HepG2 (cell line): ENCODE measurements at regions not wholly inside any gene's neighbourhood (a gene's known extent, or its start where the extent isn't known, plus 50 kb on each side); places are given as distances from the start of the nearest gene placed in this dataset.

Experiments
- ATAC-seq: fragments of 200-7000 bp; cut with Tn5 transposase; 3 replicates; pipeline ENCODE4 v1.9.1; 2020; ENCODE audit warnings: mild to moderate bottlenecking, moderate library complexity
- BruUV-seq: library from RNA; stranded (reverse); fragments of 400-500 nt; replicated peaks from 2 replicates; lab custom pipeline; 2021; lab: Mats Ljungman, UMichigan
- CTCF ChIA-PET: fragments of 300-600 bp; formaldehyde crosslinking; extraction: SDS; loops from one replicate; lab custom pipeline; 2021; ENCODE audit warnings: low total read pairs, inconsistent platforms, low intra/inter-chr PET ratio; lab: Yijun Ruan, JAX
- POLR2A ChIA-PET: fragments of 350-600 bp; sonication (Branson Sonifier 250); formaldehyde crosslinking; loops from one replicate; lab custom pipeline; 2020; ENCODE audit warnings: antibody characterized with exemption, inconsistent platforms; lab: Yijun Ruan, JAX
- DNase-seq: peaks from one replicate; pipeline ENCODE4 v3.0.0-alpha.2; 2015; ENCODE audit warnings: low spot score
- FAIRE-seq: peaks from 3 replicates; lab custom pipeline; 2011; peaks lifted over from hg19 to GRCh38; lab: Jason Lieb, UNC
- H2AFZ ChIP-seq: one replicate; pipeline ENCODE4 v1.6.1; 2011; ENCODE audit warnings: low read length, inconsistent platforms
- H3K27ac ChIP-seq: fragments of 300-600 bp; 3 replicates; pipeline ENCODE4 v1.8.0; 2011; ENCODE audit warnings: mixed run types, mild to moderate bottlenecking, mixed read lengths, low read length, inconsistent platforms; ENCODE audit not compliant: insufficient read depth; ENCODE audit errors: extremely low read length
- H3K27me3 ChIP-seq, 2 experiments: fragments of 200-600 bp in 1 of 2; 2 replicates in 1 of 2; 3 replicates in 1 of 2; pipeline versions ENCODE4 v1.6.0 to v1.8.0; 2011; ENCODE audit warnings: low read length in 2 of 2, mild to moderate bottlenecking in 2 of 2, moderate library complexity in 2 of 2, inconsistent platforms in 1 of 2; ENCODE audit not compliant: insufficient read depth in 2 of 2, control insufficient read depth in 1 of 2
- H3K36me3 ChIP-seq, 2 experiments: fragments of 200-600 bp in 1 of 2; replicated peaks in 1 of 2; 2 replicates in 1 of 2; 3 replicates in 1 of 2; pipeline versions ENCODE4 v1.5.1 to v1.8.0; 2011; ENCODE audit warnings: low read length in 2 of 2, inconsistent platforms in 1 of 2; ENCODE audit not compliant: insufficient read depth in 2 of 2, control insufficient read depth in 1 of 2
- H3K4me1 ChIP-seq: 2 replicates; pipeline ENCODE4 v1.5.1; 2012; ENCODE audit warnings: low read length, inconsistent platforms; ENCODE audit not compliant: insufficient read depth
- H3K4me2 ChIP-seq: 2 replicates; pipeline ENCODE4 v1.6.0; 2011; ENCODE audit warnings: low read depth, low read length, inconsistent platforms
- H3K4me3 ChIP-seq, 3 experiments: fragments of 200-600 bp in 1 of 3; sonication (generic), shearing (Covaris generic) in 1 of 3; replicated peaks in 1 of 3; 2 replicates each; pipeline ENCODE4 v1.5.1; 2011 to 2016; ENCODE audit warnings: low read length in 3 of 3, inconsistent platforms in 2 of 3, low read depth in 2 of 3, mild to moderate bottlenecking in 2 of 3, control low read depth in 1 of 3, mixed read lengths in 1 of 3; ENCODE audit not compliant: insufficient read depth in 1 of 3
- H3K79me2 ChIP-seq: one replicate; pipeline ENCODE4 v1.6.1; 2011; ENCODE audit warnings: low read length, inconsistent platforms; ENCODE audit not compliant: insufficient read depth
- H3K9ac ChIP-seq: 2 replicates; pipeline ENCODE4 v1.6.0; 2011; ENCODE audit warnings: mild to moderate bottlenecking, low read depth, low read length, inconsistent platforms; ENCODE audit not compliant: insufficient read depth
- H3K9me3 ChIP-seq: 2 replicates; pipeline ENCODE4 v1.5.1; 2012; ENCODE audit warnings: mild to moderate bottlenecking, low read length
- H4K20me1 ChIP-seq: 2 replicates; pipeline ENCODE4 v1.6.0; 2011; ENCODE audit warnings: inconsistent platforms, mild to moderate bottlenecking, low read length, moderate library complexity; ENCODE audit not compliant: insufficient read depth
- ASH2L ChIP-seq: fragments of 300-600, 200-600 bp; sonication (generic); IDR thresholded peaks from 2 replicates; pipeline ENCODE4 v1.7.0; 2017; ENCODE audit warnings: low read depth, mild to moderate bottlenecking, moderate library complexity, mixed read lengths, low read length; ENCODE audit not compliant: insufficient read length
- ATF1 ChIP-seq: IDR thresholded peaks from 2 replicates; pipeline ENCODE4 v1.6.1; 2016; ENCODE audit warnings: mild to moderate bottlenecking, control low read depth
- FOXK1 ChIP-seq: sonication (generic); formaldehyde crosslinking; IDR thresholded peaks from 2 replicates; pipeline ENCODE4 v1.4.0; 2020; ENCODE audit warnings: low read depth, missing genetic modification reagents, borderline replicate concordance
- HDAC1 ChIP-seq: sonication (generic); formaldehyde crosslinking; IDR thresholded peaks from 2 replicates; pipeline ENCODE4 v1.5.1; 2020; ENCODE audit warnings: mild to moderate bottlenecking, missing genetic modification reagents
- KAT8 ChIP-seq: IDR thresholded peaks from 2 replicates; pipeline ENCODE4 v1.6.1; 2016; ENCODE audit warnings: missing genetic modification reagents, missing compliant biosample characterization
- PAF1 ChIP-seq: IDR thresholded peaks from 2 replicates; pipeline ENCODE4 v1.6.1; 2016; ENCODE audit warnings: missing genetic modification reagents, missing compliant biosample characterization
- SP5 ChIP-seq: IDR thresholded peaks from 2 replicates; pipeline ENCODE4 v1.6.1; 2016; ENCODE audit warnings: low read depth, borderline replicate concordance
- ZFP36L1 ChIP-seq: sonication (generic); formaldehyde crosslinking; IDR thresholded peaks from 2 replicates; pipeline ENCODE4 v1.8.0; 2022; ENCODE audit warnings: mild to moderate bottlenecking, missing genetic modification reagents, moderate library complexity
- ZMAT3 ChIP-seq: sonication (generic); formaldehyde crosslinking; conservative IDR thresholded peaks from 2 replicates; pipeline ENCODE4 v1.7.0; 2021; ENCODE audit warnings: missing genetic modification reagents
- ZNF121 ChIP-seq: sonication (generic); formaldehyde crosslinking; IDR thresholded peaks from 2 replicates; pipeline ENCODE4 v1.5.0; 2020; ENCODE audit warnings: mild to moderate bottlenecking, missing genetic modification reagents
- ZNF317 ChIP-seq: sonication (generic); formaldehyde crosslinking; IDR thresholded peaks from 2 replicates; pipeline ENCODE4 v1.5.0; 2020; ENCODE audit warnings: mild to moderate bottlenecking, missing genetic modification reagents
- ZNF589 ChIP-seq: sonication (generic); formaldehyde crosslinking; conservative IDR thresholded peaks from 2 replicates; pipeline ENCODE4 v1.8.0; 2022; ENCODE audit warnings: mild to moderate bottlenecking, moderate library complexity, missing genetic modification reagents
- ZNF713 ChIP-seq: sonication (generic); formaldehyde crosslinking; IDR thresholded peaks from 2 replicates; pipeline ENCODE4 v1.4.0; 2020; ENCODE audit warnings: mild to moderate bottlenecking, missing genetic modification reagents
- WGBS: methylation state at CpG from one replicate; pipeline ENCODE4 v1.1.6; 2017; ENCODE audit warnings: low lambda C conversion rate; 5-methylcytosine and 5-hydroxymethylcytosine counted together
- in situ Hi-C: cut with HindIII; loops from 2 replicates; pipeline ENCODE4 v1.10.0; 2017; ENCODE audit warnings: low pct_unique_long_range_greater_than_20kb; ENCODE audit not compliant: extremely low pct_ligation_motif_present
- intact Hi-C: fragments of 100-400 bp; cut with micrococcal nuclease; formaldehyde crosslinking; loops from one replicate; pipeline ENCODE4 v1.10.0; 2022; ENCODE audit not compliant: unreplicated experiment
- TF ChIP-seq, protein P1 (sequence below): conservative IDR thresholded peaks from 2 replicates; pipeline ENCODE4 v1.6.1; 2018; ENCODE audit warnings: missing genetic modification reagents
- TF ChIP-seq, protein P2 (sequence below): sonication (generic); formaldehyde crosslinking; IDR thresholded peaks from 2 replicates; pipeline ENCODE4 v1.5.1; 2020; ENCODE audit warnings: mild to moderate bottlenecking, missing genetic modification reagents, moderate library complexity
- TF ChIP-seq, protein P3 (sequence below): sonication (generic); formaldehyde crosslinking; conservative IDR thresholded peaks from 2 replicates; pipeline ENCODE4 v1.8.1; 2023; ENCODE audit warnings: missing genetic modification reagents

DNA sequence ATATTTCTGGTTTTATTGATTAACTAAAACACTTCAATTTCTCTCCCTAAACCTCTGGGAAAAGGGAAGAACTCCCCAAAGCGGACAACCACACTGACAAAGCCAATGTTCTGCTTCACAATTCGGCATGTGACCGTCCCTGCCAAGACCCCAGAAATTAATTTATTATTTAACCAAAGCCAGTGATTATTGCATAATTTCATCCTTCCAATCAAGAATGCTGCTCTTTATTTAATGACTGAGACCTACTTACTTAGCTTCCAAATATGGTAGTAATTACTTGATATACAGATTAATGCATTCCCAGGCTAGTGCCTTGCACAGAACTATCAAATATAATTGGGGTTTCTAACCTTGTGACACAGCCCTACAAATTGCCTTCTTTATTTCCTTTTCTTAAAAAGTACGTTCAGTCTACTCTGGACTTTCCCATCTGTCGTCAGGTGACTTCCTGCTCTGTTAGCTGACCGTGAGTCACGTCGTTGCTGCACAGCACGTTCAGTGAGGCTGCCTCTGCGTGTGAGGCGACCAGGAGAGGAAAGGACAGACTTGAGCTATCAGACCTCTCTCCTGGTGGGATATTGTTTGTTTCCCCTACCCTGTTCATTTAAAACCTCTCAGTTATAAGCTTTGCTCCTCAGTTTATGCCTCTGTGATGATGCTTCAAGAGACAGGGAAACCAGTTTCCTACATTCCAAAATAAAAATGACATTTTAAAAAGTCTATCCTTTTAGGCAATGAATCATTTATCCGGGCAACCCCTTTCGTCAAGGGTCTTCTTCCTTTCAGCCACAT lies 55.7 kb upstream of the TNFAIP3 start (continued):
- TF ChIP-seq, protein P1, sequence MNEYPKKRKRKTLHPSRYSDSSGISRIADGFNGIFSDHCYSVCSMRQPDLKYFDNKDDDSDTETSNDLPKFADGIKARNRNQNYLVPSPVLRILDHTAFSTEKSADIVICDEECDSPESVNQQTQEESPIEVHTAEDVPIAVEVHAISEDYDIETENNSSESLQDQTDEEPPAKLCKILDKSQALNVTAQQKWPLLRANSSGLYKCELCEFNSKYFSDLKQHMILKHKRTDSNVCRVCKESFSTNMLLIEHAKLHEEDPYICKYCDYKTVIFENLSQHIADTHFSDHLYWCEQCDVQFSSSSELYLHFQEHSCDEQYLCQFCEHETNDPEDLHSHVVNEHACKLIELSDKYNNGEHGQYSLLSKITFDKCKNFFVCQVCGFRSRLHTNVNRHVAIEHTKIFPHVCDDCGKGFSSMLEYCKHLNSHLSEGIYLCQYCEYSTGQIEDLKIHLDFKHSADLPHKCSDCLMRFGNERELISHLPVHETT = no peak
- TF ChIP-seq ZNF589 (CRISPR knock-in tag) (0 out of 2 replicates have a peak, but pooled peaks have one; percentile 18), FOXK1 (0 out of 2 replicates have a peak, but pooled peaks have one; percentile 18), KAT8 (CRISPR knock-in tag) (peak; percentile 68; the same call in 1 of the 2 replicates)
- TF ChIP-seq, protein P2, sequence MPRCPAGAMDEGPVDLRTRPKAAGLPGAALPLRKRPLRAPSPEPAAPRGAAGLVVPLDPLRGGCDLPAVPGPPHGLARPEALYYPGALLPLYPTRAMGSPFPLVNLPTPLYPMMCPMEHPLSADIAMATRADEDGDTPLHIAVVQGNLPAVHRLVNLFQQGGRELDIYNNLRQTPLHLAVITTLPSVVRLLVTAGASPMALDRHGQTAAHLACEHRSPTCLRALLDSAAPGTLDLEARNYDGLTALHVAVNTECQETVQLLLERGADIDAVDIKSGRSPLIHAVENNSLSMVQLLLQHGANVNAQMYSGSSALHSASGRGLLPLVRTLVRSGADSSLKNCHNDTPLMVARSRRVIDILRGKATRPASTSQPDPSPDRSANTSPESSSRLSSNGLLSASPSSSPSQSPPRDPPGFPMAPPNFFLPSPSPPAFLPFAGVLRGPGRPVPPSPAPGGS (CRISPR knock-in tag) = peak; percentile 78; the same call in 1 of the 2 replicates
- TF ChIP-seq, all 625 proteins: peak for 221

DNA sequence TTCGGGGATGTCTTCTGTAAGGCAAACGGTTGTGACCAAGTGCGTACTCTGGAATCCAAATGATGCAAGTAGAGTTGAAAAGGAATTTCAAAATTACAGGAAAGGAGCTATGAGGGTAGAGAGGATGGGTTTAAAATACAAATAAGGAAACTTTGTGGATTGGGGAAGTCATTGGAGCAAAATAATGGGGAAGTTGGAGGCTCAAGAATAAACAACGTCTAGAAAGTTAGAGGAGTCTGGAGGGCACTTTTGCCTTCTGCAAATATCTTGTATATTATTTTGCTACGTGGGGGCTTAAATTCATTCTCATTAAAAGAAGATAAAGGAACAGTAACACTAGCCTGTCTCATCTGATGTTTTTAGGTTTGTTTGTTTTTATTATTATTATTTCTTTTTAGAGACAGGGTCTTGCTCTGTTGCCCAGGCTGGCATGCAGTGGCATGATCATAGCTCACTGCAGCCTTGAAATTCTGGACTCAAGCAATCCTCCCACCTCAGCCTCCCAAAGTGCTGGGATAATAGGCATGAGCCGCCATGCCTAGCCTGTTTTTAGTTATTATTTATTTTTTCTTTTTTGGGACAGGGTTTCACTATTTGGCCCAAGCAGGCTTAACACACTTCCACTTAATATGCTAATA lies 55.0 kb upstream of the TNFAIP3 start:
- BruUV-seq = TSS peak; percentile 83
- Histone ChIP-seq H2AFZ (no peak overlapping the region), H3K27ac (peak overlapping the region; percentile 65), H3K9me3 (no peaks in the 10 kb centered on the region), H3K4me1 (peaks cover 67% of the 10 kb centered on the region), H3K4me2 (0 out of 2 replicates have a peak overlapping the region, but pooled peaks have one; percentile 61), H3K4me3 (no peak overlapping the region), H3K27me3 (no peaks in the 10 kb centered on the region), H4K20me1 (no peaks in the 10 kb centered on the region), H3K9ac (peak overlapping the region; percentile 27; the same call in 1 of the 2 replicates), H3K36me3 (no peaks in the 10 kb centered on the region), H3K79me2 (no peaks in the 10 kb centered on the region)
- CTCF ChIA-PET = interaction anchor here (1.1 kb wide), 1 partner anchor 54 kb away, joined by 3 read pairs; no protein-coding TSS in a partner anchor
- WGBS = 81% methylated on average over 6 of the region's 6 CpGs
- in situ Hi-C loops = no loop called here
- no peak for ATAC-seq
- POLR2A ChIA-PET = interaction anchor here (1.7 to 4.6 kb wide), 7 partner anchors 12 to 88 kb away, joined by 4 to 27 read pairs (median 7); partner anchors contain the start of gene TNFAIP3
- DNase-seq = no peak
- intact Hi-C loops = loop anchor here (1.0 to 2.0 kb wide), 2 partner anchors 11 to 55 kb away; partner anchors contain the start of gene TNFAIP3
- FAIRE-seq = no peak
- 0 out of 2 replicates have a peak, but pooled peaks have one; percentile 23 for TF ChIP-seq ZMAT3 (CRISPR knock-in tag)
- TF ChIP-seq ZNF713 = no peak
- peak; percentile 6; the same call in 1 of the 2 replicates for TF ChIP-seq ZFP36L1
- 0 out of 2 replicates have a peak, but pooled peaks have one; percentile 12 for TF ChIP-seq ZNF317
- TF ChIP-seq ZNF121 (CRISPR knock-in tag) = peak; percentile 82
- peak; percentile 9 for TF ChIP-seq ASH2L
- TF ChIP-seq ATF1 (CRISPR knock-in tag) = peak; percentile 47; the same call in 1 of the 2 replicates
- TF ChIP-seq PAF1 (CRISPR knock-in tag) = no peak
- peak; percentile 12 for TF ChIP-seq HDAC1 (CRISPR knock-in tag)
- TF ChIP-seq, protein P3, sequence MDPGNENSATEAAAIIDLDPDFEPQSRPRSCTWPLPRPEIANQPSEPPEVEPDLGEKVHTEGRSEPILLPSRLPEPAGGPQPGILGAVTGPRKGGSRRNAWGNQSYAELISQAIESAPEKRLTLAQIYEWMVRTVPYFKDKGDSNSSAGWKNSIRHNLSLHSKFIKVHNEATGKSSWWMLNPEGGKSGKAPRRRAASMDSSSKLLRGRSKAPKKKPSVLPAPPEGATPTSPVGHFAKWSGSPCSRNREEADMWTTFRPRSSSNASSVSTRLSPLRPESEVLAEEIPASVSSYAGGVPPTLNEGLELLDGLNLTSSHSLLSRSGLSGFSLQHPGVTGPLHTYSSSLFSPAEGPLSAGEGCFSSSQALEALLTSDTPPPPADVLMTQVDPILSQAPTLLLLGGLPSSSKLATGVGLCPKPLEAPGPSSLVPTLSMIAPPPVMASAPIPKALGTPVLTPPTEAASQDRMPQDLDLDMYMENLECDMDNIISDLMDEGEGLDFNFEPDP = 0 out of 2 replicates have a peak, but pooled peaks have one; percentile 26
- no peak for TF ChIP-seq SP5 (CRISPR knock-in tag)
